ENCODE measurements at regions not wholly inside any gene's neighbourhood (a gene's known extent, or its start where the extent isn't known, plus 50 kb on each side); places are given as distances from the start of the nearest gene placed in this dataset.

DNA sequence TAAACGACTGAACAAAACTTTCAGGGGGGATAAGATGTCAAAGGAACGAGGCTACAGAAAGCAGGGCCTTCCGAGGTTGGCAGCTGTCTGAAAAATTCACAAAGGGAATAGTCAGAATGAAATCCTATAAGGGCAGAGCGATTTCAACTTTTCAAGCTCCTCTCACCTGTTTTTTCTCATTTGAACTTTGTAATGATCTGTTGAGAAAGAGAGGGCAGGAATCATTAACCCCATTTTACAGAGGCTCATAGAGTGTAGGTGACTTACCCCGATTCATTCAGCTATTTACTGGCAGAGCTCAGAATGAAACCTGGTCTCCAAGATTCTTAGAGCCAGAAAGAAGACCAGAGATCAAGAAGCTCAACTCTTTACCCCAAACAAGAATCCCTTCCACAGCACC is 266.1 kb upstream of the ARID1B start:
- no peak for ATAC-seq

DNA sequence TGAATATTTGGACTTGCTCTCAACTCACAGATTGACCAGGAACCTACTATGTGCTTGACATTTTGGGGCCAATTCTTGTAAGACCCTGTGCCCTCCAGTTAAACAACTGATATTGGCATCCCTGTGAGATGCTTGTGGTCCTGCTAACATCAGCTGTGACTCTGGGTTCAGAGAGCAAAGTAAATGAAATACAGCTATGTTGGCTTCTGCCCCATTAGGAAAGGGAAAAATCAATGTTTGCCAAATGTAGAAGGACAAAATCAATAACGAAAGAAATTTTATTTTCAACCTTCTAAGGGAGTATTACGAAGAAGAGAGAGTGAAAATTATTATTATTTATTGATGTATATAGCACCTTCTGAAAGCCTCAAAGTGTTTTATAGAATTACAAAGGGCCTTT is 266.9 kb upstream of the ARID1B start:
- no peak for ATAC-seq

DNA sequence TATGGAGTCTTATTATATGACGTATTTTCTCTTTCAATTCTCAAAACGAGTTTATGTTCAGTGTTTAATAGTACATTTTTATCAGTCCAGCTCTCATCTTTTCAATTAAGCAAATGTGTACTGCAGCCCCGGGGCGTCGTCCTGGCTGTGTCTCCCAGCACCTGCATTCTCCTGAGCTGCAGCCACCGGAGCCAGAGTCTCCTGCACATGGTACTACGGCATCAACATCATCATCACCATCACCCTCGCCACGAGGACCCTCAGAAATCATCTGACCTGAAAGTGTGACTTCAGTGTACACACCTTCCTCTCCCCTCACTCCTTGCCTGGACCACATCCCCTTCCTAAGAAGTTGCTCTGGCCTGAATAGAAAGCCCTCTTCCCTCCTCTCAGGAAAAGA is 267.7 kb upstream of the ARID1B start:
- no peak for ATAC-seq

DNA sequence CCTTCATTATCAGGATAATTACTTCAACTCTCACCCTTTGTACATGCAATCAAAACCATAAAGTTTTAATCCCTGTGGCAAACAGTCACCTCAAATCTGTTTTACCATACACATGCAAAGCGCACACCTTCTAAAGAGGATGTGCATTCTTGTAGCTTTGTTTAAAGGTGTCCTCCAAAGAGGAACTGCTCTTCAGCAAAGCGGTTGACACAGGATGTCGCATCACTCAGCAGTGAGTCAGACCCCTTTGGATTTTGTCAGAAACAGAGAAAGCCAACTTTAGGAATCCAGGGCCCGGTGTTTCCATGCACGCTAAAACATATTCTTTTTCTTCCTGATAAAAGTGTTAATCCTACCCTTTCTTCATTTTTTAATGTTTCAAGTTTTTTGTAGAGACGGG is 268.3 kb upstream of the ARID1B start:
- ATAC-seq, result no peak

DNA sequence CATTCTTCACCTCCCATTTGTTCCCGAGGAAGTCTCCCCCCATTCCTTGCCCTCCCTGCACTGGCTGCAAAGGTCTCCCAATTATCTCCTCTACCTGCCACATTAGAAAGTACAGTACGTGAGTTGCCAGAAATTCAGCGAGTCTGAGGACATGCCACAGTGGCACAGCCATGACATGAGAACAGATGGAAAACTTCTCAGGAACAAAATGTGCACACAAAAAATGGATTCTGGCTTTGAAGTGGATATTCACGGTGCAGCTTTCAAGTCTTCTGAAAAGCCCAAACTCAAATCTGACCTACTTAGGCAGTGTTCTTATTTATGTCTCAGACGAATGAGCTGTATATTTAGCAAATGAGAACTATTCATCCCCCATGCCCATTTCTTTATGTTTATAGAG is 269.1 kb upstream of the ARID1B start:
- ATAC-seq, result no peak

DNA sequence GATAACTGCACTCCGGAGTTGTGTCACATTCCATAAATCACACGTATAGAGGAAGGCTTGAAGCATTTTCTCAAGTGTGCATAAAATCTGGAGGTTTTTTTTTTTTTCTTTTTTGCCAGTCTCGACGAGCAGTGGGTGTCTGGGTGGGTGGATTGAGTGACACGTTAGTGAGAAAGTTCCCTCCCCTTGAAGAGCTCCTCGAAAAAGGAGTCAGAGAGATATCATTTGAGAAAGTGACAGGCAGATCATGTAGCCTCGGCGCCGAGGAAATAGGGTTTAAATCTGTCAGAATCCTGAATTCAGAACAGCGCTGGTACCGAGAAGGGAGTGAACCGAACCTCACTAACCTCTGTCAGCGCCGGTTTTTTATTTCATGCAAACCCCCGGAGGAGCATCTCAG is 269.5 kb upstream of the ARID1B start:
- ATAC-seq, result no peak

DNA sequence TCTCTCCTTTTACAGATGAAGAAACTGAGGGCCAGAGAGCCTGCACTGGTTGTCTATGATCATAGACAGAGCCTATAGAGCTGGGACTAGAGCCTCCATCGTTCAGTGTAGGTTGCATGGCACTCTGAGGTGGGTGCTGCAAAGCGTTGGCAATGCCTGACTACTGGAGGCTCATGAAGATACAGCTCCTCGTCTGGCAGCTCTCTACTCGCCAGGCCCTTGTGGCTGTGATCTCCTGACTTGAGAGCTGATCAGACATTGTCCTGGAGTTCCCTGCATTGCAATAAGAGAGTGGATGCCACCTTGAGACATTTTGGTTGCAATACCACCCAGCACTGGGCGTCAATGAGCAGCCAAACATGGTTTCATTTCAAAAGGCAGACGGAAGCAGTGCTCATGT is 270.1 kb upstream of the ARID1B start:
- no peak for ATAC-seq

DNA sequence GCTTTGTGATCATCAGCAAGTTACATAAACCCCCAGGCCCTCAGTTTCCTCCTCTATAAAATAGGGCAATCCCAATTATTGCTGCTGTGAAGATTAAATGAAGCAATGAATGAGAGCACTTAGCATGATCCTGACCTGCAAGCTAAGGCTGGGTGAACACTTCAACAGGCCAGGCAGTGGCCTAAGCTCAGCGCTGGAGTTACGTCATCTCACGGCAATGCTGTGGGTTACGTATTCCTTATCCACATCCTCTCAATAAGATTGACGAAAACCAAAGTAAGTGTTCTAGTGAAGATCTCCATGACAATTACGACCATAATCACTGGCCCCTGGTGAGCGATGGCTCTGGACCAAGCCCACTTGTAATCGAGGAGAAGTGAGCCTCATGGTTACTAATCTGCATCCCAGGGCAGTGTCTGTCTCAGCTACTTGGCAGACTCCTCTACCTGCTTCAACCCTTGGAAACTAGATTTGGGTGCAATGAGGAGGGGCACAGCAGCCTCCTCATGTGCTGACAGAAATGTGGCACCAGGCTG is 274.1 kb upstream of the ARID1B start:
- ATAC-seq, result no peak

DNA sequence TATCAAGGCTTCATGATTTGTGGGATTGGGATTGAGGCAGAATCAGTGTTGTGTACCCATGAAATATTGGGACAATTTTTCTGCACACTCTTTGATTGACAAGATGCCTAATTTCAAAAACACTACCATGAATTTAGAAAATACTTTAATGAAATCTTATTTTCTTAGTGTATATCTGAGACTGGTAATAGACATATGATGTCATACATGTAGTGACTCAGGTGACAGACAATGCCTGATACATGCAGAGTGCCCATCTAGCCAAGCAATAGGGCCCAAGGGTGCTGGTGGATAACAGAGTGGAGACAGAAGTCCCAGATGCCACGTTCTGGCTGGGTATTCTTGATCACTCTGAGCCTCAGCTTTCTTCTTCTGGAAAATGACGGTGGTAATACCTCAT is 279.6 kb upstream of the ARID1B start:
- ATAC-seq, result no peak

DNA sequence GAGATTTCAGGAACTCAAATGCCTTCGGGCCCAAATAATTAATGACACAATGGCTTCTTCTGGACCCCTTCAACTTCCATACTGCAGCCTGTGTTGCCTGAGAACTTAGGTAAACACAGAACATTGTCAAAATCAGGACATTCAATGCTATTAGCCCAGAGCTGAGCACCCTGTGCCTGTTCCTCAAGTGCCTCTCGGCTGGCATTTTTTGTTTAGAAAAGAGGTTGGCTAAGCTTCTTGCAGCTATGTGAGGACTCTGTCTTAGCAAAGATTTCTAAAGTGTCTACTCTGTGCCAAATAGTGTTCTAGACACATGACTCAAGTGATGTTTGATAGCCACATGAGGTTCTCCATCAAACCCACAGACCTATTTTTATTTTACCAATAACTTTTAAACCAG is 289.3 kb upstream of the ARID1B start:
- ATAC-seq, result no peak

DNA sequence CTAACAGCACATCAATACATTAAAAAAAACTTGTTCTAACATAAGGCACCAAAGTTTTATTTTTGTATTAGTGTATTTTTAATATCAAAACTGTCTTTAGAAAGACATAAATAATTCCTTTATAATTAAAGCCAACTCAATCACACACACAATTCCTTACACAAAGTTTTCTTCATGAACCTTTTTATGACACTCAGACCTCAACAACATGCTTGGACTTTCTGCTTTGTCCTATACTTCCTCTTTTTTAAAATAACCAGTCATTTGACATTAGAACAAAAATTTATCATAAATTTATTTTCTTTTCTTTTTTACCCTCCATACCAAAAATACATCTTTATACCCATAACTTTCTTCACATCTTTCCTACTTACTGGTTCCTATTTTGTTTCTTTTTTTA is 292.0 kb upstream of the ARID1B start:
- no peak for ATAC-seq

DNA sequence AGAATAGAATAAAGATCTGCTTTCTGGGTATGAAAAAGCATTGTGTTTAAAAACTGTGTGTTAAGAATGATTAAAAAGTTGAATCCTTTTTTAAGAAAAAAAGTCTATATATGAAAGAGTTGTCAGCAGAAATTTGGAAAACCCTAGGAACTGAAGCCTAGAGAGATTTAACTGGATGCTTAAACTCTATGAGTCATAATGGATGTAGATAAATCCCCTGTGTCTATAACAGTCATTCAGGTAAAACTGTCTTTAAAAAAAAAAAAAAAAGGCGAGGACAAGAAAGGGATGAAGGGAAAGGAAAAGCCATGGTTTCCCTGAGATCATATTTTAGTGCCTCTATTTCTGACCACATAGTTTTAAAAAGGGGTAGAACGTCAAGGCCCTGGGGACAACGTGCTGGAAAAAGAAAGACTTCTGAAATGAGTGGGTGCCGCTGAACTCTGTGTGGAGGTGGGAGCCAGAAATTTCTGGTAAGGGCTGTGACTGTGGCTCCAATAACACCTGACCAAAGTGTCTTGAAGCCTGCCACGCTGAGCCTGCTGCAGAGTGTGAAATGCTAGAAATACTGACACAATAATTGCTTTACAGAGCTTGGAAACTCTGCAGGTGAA is 302.6 kb upstream of the ARID1B start:
- ATAC-seq, result no peak

DNA sequence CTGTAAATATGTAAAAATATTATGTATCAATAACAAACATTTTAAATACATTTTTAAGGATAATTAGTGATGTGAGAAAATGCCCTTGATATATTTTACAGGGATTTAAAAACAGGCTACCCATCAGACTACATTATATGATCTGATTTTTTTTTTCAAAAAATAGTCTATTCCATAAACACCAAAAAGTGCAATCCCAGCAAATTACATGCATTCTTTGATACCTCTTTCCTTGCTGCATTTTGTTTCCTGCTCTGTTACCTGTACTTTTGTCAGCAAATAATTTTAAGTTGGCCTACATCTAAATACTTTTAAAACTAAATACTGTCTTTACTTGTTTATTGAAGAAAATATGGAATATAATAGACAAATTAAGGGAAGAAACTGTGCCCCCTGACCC is 306.2 kb upstream of the ARID1B start:
- no peak for ATAC-seq

DNA sequence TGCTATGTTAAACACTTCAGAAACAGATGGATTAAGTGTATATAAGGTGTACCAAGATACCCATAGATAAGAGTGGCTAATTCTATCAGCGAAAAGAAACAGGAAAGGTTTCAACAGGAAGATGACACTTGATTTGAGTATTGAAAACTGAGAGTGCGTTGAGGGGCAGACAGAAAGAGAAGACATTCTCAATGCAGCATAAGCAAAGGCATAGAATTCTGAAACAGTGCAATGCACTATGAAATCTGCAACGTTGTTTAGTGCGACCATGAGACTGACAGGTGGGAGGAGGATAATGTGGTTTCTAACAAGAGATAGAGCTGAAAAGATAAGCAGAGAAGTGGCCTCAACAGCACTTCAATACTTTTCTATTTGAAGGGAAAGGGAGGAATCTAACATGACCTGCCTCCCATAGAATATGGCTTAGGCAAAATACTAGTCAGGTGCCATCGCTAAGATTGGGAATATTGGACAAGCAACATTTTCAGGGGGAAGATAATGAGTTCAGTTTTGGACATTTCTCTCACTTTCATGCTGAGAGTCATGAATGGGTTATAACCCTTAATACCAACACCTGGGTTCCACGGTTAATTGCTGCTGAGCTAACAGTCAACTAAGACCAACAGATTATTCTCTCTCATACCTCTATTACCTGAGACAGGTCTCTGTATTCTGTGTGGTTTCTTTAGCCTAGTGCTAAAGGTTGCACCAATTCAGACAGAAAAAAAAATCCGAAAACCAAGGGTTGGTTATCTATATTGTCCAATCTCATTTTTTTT is 312.9 kb upstream of the ARID1B start:
- no peak for ATAC-seq

DNA sequence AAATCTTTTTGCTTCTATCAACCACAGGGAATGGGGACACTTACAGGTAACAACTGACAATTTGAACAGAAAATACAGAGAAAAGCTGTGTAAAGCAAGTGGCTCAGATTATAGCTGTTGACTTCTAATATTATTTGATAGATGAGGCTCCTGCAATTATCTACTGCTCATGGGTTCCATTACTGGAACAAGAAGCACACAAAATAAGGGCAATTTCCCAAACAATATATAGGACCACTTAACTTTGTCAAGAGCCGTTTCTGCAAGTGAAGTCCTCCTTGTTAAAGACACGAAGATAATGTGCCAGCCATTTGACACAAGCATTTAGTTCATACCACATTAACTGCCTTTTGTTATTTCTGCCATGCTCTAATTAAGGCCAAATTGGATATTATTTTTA is 315.5 kb upstream of the ARID1B start:
- no peak for ATAC-seq

DNA sequence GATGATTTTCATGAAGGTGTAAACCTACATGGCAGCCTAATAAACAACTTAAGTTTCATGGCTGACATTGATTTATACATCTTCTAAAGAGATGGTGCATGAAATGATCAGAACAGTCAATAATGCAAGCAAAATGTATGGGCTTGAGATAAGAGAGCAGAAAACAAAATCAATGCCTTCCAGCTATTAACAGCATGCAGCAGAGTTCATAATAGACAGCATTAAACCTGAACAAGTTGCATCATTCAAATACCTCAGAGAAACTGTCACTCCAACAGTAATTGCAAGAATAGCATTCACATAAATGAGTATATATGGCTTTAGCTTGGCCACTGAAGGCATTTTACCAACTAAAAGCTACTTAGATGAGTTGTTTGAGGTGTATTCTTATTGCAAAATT is 319.6 kb upstream of the ARID1B start:
- ATAC-seq, result no peak

DNA sequence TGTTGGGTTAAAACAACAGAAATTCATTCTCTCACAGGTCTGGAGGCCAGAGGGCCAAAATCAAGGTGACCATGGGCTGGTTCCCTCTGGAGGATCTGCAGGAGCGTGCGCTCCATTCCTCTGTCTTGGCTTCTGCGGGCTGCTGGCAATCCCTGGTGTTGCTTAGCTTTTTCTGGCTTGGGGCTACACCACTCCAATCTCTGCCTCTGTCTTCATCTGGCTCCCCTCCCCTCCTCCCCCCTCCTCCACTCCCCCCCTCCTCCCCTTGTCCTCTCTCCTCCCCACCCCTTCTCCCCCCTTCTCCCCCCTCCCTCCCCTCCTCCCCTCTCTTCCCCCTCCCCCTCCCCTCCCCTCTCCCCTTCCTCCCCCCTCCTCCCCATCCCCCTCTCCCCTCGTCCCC is 321.3 kb upstream of the ARID1B start:
- no peak for ATAC-seq

DNA sequence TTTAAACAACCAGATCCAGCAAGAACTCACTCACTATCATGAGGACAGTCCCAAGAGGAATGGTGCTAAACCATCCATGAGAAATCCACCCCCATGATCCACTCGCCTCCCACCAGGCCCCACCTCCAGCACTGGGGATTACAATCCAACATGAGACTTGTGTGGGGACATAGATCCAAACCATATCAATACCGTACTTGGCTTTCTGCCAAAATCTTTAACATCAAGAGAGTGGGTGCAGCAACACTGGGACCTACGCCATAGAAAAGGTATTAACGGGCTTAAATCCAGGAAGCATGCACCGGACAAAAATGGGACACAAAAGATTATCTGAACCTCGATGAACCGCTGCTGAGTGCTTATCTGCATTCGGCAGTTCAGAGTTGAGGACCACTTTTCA is 322.3 kb upstream of the ARID1B start:
- ATAC-seq, result no peak

DNA sequence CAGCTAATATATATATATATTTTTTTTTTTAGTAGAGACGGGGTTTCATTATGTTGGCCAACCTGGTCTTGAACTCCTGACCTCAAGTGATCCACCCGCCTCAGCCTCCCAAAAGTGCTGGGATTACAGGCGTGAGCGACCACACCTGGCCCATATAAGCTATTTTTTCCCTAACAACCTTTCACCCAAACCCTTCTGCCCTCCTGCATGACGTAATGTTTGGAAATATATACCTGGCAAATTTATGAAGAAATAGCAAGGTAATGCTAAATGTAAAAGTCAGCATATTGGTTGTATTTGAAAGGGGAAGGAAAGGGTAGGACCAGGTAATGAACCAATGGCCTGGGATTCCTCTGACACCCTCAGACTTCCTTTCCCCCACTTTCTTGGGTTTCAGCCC is 325.5 kb upstream of the ARID1B start:
- ATAC-seq, result no peak

DNA sequence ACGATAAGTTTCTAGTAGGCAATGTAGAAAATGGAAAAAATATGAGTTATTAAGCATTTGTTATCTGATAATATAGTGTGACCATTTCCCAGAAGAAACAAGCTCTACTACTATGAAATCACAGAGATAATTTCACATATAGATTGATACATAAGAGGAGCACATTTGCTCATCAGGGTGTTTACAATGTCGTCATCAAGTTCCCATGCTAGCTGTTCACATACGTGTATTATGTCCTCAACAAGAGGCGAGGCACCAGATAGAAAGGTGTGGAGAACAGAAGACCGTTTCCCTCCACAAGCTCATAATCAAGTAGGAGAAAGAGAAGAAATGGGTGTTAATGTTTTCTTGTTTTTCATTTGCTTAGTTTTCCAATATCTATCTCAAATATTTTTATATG is 326.1 kb upstream of the ARID1B start:
- ATAC-seq, result no peak

DNA sequence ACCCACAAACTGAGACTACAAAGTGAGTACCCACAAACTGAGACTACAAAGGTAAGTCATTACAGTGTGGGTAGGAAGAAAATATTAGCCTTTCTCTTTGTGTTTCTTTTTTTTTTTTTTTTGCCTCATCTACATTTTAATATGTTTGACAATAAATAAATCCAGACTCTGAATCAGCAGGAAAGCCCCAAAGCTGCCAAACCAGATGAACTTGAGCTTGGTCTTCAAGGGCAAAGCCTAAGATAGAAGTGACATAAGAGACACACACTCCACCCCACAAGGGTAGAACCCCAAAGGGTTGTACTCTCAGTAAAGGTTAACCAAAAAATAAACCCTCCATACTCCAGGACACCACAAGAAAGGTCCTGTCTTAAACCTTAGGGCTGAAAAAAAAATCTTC is 326.8 kb upstream of the ARID1B start:
- peak; percentile 38 for ATAC-seq

DNA sequence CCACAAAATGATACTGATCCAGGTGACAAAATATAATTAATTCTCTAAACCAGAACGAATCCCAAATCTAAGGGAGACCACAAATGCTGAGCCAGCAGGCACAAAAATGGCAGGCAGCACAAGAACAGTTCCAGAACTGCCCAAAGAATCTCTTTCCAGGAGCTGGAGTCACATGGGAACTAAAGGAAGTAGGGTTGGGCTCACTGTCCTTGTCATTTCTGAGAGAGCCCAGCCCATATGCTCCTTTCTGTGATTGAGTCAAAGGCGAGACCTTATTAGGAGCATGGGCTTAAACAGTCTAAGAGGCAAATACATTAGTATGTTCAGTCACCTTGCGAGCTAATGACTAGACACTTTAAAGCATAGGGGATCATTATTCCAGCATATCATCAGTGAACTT is 327.6 kb upstream of the ARID1B start:
- peak; percentile 92 for ATAC-seq

DNA sequence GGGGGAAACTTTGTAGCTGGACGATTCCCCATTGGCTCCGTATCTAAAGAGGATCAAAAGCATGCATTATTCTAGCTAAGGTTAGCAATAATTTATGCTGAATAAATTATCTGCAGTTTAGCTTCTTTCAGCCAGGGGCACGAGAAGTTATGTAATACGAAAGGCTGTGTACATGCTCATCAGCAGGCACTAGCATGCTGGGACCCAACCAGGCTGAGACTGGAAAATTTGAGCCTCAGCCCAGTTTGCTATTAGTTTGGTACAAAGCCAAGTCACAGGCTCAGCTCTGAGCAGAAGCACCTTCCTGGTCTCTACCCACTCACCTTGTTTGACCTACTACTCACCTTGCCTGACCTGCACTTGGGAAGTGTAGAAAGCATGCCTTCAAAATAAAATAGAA is 328.1 kb upstream of the ARID1B start:
- ATAC-seq, result peak; percentile 91

DNA sequence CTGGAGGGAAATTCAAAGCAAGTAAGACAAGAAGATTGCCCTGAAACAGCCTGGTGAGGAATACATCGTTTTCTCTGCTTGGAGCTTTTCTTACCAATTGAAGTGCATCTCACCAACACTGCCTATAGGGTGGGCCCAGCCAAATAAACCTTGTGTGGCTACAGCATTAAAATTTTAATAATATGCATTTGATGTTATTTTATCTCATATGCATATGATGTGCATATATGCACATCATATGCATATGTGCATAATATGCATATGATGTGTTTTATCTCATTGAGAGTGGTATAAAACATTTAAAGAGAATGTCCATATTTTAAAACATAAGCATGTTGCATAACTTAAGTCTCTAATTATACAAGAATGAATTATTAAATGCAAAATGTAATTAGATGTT is 328.6 kb upstream of the ARID1B start:
- ATAC-seq, result no peak

DNA sequence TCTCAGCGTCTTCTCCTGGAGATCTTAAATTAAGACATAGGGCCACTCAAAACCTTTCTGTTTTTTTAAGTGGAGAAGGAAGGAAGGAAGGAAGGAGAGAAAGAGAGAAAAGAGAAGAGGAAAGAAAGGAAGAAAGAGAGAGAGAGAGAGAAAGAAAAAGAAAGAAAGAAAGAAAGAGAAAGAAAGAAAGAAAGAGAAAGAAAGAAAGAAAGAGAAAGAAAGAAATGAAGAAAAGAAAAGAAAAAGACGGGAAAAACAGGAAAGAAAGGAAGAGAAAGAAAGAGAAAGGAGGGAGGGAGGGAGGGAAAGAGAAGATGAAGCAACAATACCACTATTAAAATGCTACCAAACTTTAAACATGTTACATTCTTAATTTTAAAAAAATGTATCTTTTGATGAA is 336.5 kb upstream of the ARID1B start:
- ATAC-seq, result no peak
